ENCODE measurements at regions not wholly inside any gene's neighbourhood (a gene's known extent, or its start where the extent isn't known, plus 50 kb on each side); places are given as distances from the start of the nearest gene placed in this dataset.

DNA sequence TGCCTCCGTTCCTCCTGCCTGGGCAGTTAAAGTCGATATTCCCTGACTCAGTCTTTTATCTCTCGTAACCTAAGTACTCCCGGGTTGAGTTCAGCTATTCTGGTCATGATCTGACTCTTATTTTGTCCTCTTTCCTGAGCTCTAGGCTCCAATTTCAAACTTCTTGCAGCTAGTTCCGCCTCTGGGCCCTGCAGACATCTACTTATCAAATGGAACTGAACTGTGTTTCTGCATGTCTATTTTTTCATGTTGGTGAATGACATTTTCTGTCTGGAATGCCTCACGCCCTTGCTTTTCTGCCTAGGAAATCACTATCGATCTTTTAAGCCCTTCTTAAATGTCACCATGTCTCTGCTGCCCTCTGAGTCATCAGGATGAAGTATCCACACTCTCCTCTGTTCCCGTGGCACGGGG, 101.5 kb downstream of the VAPA start:
- H3K4me3 ChIP-seq (ENCODE audit: low read depth, low read length) = no peak overlapping the region
- peak; percentile 49 for DNase-seq (ENCODE audit: low read depth)
- TF ChIP-seq, protein P1, sequence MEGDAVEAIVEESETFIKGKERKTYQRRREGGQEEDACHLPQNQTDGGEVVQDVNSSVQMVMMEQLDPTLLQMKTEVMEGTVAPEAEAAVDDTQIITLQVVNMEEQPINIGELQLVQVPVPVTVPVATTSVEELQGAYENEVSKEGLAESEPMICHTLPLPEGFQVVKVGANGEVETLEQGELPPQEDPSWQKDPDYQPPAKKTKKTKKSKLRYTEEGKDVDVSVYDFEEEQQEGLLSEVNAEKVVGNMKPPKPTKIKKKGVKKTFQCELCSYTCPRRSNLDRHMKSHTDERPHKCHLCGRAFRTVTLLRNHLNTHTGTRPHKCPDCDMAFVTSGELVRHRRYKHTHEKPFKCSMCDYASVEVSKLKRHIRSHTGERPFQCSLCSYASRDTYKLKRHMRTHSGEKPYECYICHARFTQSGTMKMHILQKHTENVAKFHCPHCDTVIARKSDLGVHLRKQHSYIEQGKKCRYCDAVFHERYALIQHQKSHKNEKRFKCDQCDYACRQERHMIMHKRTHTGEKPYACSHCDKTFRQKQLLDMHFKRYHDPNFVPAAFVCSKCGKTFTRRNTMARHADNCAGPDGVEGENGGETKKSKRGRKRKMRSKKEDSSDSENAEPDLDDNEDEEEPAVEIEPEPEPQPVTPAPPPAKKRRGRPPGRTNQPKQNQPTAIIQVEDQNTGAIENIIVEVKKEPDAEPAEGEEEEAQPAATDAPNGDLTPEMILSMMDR (conservative IDR thresholded peaks at IDR 0.05; ENCODE audit: low read depth, low read length) = no peak

DNA sequence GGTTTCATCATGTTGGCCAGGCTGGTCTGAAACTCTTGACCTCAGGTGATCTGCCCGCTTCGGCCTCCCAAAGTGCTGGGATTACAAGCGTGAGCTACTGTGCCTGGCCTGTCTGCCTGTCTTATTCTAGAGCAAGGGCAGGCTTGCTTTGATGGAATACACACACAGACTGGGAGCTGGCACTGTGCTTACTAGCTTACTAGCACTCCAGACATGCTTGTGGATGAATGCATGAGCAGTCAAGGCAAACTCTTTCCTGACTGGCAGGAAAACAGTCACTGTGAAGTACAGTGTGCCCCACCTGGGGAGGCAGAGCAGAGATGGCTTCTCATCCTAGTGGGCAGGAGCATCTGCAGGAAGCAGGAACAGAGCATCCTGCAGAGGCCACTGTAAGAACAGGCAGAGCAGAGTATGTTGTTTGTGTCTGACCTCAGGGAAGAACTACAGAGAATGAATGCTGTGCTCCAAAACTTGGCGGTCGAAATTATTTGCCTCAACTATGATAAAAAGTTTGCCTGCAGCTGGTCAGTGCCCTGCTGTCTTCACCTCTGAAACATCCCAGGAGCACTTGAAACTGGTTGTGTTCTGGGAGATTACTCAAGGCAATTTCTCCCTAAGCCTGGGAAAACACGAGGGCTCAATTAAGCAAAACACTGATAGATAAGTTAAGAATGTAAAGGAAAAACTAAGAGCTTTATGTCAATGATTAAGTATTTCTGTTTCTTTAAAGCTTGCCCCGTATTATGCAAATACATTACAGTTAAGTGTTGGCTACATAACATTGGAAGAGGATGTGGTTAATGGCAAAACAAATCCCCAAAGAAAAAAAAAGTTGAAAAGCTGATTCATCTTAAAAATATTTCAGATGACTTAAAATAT, 102.4 kb downstream of the VAPA start:
- peak; percentile 96 for DNase-seq (ENCODE audit: low read depth)
- TF ChIP-seq, protein P1 (conservative IDR thresholded peaks at IDR 0.05; ENCODE audit: low read depth, low read length) = peak; percentile 85
- H3K4me3 ChIP-seq (ENCODE audit: low read depth, low read length) = no peak overlapping the region

DNA sequence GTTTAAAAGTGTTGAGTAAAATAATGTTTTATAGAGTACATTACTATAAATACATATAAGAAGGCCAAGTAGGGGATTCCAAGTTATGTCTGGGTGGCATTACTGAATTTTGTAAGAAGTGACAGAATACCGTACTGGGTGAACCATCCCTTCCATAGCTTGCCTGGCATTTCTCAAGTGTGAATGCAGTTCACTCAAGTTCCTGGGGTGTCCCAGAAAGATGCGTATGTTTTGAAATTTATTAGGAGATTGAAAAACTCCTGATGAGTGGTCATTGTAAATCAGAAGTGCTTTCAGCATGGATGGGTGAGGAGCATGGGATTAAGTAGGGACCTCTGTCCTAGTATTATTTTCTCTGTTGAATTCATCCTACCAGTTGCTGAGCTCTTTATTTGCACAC, 103.2 kb downstream of the VAPA start:
- no peak for DNase-seq (ENCODE audit: low read depth)
- H3K4me3 ChIP-seq (ENCODE audit: low read depth, low read length) = no peak overlapping the region
- TF ChIP-seq, protein P1 (conservative IDR thresholded peaks at IDR 0.05; ENCODE audit: low read depth, low read length) = no peak

DNA sequence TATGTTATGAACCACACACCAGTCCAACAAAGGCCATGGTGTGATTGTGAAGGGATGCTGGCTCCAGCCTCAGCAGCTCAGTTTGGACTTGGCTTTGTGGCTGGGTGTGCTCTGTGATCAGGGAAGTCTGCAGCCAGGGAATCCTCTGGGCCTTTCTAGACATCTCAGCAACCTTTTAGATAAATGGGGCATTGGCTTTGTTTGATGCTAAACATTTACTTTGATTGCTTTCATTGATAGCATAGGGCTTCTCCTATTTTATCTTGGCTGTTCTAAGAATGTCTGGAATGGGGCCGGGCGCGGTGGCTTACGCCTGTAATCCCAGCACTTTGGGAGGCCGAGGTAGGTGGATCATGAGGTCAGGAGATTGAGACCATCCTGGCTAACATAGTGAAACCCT, 104.5 kb downstream of the VAPA start:
- TF ChIP-seq, protein P1 (conservative IDR thresholded peaks at IDR 0.05; ENCODE audit: low read depth, low read length) = no peak
- no peak for DNase-seq (ENCODE audit: low read depth)
- no peak overlapping the region for H3K4me3 ChIP-seq (ENCODE audit: low read depth, low read length)

DNA sequence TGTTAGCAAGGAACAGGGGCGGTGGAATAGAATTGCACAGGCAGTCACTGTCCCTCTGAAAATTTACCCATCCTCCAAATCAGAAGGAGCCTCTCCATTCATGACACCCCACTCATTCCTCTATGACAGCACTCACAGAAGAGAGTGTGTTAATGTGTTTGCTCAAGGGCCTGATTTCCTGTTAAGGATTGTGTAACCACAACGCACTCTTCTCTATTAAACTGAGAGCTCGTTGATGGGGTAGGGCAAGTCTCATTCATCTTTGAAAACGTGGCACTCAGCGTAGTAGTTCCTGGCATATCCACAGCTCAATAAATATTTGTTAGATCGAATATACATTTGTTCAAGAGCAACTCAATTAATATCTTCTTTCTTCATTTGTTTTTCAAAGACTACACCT, 106.4 kb downstream of the VAPA start:
- DNase-seq (ENCODE audit: low read depth) = peak; percentile 35
- no peak overlapping the region for H3K4me3 ChIP-seq (ENCODE audit: low read depth, low read length)
- TF ChIP-seq, protein P1 (conservative IDR thresholded peaks at IDR 0.05; ENCODE audit: low read depth, low read length) = no peak

DNA sequence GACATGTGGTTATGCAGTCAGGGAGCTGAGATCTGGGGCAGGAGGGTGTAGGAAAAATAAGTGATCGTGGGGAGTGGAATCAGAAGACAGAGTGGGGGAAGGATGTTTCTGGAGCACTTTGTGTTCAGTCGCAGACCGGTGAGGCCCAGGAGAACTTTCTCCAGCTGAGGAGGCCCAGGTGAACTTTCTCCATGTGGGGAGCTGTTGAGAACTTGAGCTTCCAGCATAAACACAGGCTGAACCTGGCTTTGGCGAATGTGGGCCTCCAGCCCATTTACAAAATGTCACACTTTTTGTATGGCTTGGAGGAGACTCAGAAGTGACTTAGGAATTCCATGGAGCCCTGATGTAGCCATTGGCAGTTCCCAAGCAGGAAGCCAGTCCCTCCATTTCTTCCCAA, 108.5 kb downstream of the VAPA start:
- no peak overlapping the region for H3K4me3 ChIP-seq (ENCODE audit: low read depth, low read length)
- no peak for DNase-seq (ENCODE audit: low read depth)
- TF ChIP-seq, protein P1 (conservative IDR thresholded peaks at IDR 0.05; ENCODE audit: low read depth, low read length) = no peak

Data from choroid plexus epithelial cell (primary cell).